OCI-LY1 (cell line): ENCODE measurements at regions not wholly inside any gene's neighbourhood (a gene's known extent, or its start where the extent isn't known, plus 50 kb on each side); places are given as distances from the start of the nearest gene placed in this dataset.

ENCODE experiments used
- H2AFZ ChIP-seq: fragments of 200-600 bp; sonication (generic), shearing (Covaris generic); 2 replicates; pipeline ENCODE4 v1.6.0; 2014; ENCODE audit warnings: antibody characterized with exemption, mild to moderate bottlenecking, low read length
- H3F3A ChIP-seq: fragments of 200-600 bp; sonication (generic), shearing (Covaris generic); 2 replicates; pipeline ENCODE4 v1.6.0; 2014; ENCODE audit warnings: mild to moderate bottlenecking, antibody characterized with exemption, low read length, moderate library complexity; ENCODE audit not compliant: insufficient read depth
- H3K27ac ChIP-seq: fragments of 200-600 bp; sonication (generic); 2 replicates; pipeline ENCODE4 v1.5.1; 2014; ENCODE audit warnings: low read length, mixed run types, mild to moderate bottlenecking, low read depth; ENCODE audit not compliant: poor library complexity, severe bottlenecking
- H3K27me3 ChIP-seq: fragments of 200-600 bp; sonication (generic); 2 replicates; pipeline ENCODE4 v1.6.0; 2014; ENCODE audit warnings: antibody characterized with exemption, mild to moderate bottlenecking, low read length, moderate library complexity; ENCODE audit not compliant: insufficient read depth
- H3K36me3 ChIP-seq: fragments of 200-600 bp; sonication (generic); 2 replicates; pipeline ENCODE4 v1.6.1; 2014; ENCODE audit warnings: mild to moderate bottlenecking, antibody characterized with exemption, low read length, moderate library complexity, mixed read lengths; ENCODE audit not compliant: insufficient read depth
- H3K4me1 ChIP-seq: fragments of 200-600 bp; sonication (generic); 2 replicates; pipeline ENCODE4 v1.5.1; 2014; ENCODE audit warnings: mild to moderate bottlenecking, low read length, moderate library complexity; ENCODE audit not compliant: insufficient read depth, severe bottlenecking
- H3K4me2 ChIP-seq: fragments of 200-600 bp; sonication (generic), shearing (Covaris generic); 2 replicates; pipeline ENCODE4 v1.6.1; 2014; ENCODE audit warnings: low read length
- H3K4me3 ChIP-seq: fragments of 200-600 bp; sonication (generic); 2 replicates; pipeline ENCODE4 v1.5.1; 2014; ENCODE audit warnings: low read length, low read depth, mild to moderate bottlenecking, mixed read lengths; ENCODE audit not compliant: poor library complexity, severe bottlenecking
- H3K79me2 ChIP-seq: fragments of 200-600 bp; shearing (Covaris generic); 2 replicates; pipeline ENCODE4 v1.6.1; 2016; ENCODE audit warnings: mixed run types, low read length, mixed read lengths; ENCODE audit not compliant: insufficient read depth
- H3K9ac ChIP-seq: fragments of 200-600 bp; sonication (generic), shearing (Covaris generic); 2 replicates; pipeline ENCODE4 v1.6.1; 2014; ENCODE audit warnings: mild to moderate bottlenecking, low read length, mixed read lengths
- H3K9me2 ChIP-seq: fragments of 200-600 bp; sonication (generic), shearing (Covaris generic); 2 replicates; pipeline ENCODE4 v1.6.1; 2014; ENCODE audit warnings: low read depth, mild to moderate bottlenecking, low read length, mixed read lengths
- H3K9me3 ChIP-seq: fragments of 200-600 bp; shearing (Covaris generic); 2 replicates; pipeline ENCODE4 v1.6.1; 2014; ENCODE audit warnings: low read length, mixed read lengths
- H4K20me1 ChIP-seq: fragments of 200-600 bp; sonication (generic), shearing (Covaris generic); 2 replicates; pipeline ENCODE4 v1.6.0; 2016; ENCODE audit warnings: mild to moderate bottlenecking, low read length; ENCODE audit not compliant: insufficient read depth
- EZH2 ChIP-seq: fragments of 200-600 bp; sonication (generic), shearing (Covaris generic); IDR thresholded peaks from 2 replicates; pipeline ENCODE4 v1.8.0; 2017; ENCODE audit warnings: borderline replicate concordance, mixed run types, mild to moderate bottlenecking, antibody characterized with exemption, low read length, moderate library complexity, mixed read lengths
- TF ChIP-seq, protein P1 (sequence below): fragments of 200-600 bp; sonication (generic), shearing (Covaris generic); IDR thresholded peaks from 2 replicates; pipeline ENCODE4 v1.5.1; 2017; ENCODE audit warnings: mild to moderate bottlenecking, antibody characterized with exemption, low read length, moderate library complexity, mixed read lengths

DNA sequence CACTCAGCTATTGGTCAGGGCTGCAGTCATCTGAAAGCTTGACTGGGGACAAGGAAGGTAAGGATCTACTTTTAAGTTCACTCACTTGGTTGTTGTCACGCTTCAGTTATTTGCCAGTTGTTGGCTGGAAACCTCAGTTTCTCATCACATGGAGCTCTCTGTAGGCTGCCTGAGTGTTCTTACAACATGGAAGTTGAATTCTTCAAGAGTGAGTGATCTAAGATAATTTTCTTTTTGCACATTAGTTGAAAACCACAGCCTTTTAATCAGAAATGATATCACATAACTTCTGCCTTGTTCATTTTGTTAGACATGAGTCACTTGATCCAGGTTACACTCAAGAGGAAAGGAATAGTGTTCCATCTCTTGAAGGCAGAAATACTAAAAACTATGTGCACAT is 552.7 kb downstream of the RAPGEF2 start:
- TF ChIP-seq EZH2, result no peak
- TF ChIP-seq, protein P1, sequence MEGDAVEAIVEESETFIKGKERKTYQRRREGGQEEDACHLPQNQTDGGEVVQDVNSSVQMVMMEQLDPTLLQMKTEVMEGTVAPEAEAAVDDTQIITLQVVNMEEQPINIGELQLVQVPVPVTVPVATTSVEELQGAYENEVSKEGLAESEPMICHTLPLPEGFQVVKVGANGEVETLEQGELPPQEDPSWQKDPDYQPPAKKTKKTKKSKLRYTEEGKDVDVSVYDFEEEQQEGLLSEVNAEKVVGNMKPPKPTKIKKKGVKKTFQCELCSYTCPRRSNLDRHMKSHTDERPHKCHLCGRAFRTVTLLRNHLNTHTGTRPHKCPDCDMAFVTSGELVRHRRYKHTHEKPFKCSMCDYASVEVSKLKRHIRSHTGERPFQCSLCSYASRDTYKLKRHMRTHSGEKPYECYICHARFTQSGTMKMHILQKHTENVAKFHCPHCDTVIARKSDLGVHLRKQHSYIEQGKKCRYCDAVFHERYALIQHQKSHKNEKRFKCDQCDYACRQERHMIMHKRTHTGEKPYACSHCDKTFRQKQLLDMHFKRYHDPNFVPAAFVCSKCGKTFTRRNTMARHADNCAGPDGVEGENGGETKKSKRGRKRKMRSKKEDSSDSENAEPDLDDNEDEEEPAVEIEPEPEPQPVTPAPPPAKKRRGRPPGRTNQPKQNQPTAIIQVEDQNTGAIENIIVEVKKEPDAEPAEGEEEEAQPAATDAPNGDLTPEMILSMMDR, result no peak
- Histone ChIP-seq H3K27me3 (no peaks in the 10 kb centered on the region), H3K9ac (no peak overlapping the region), H3K4me2 (no peak overlapping the region), H2AFZ (no peak overlapping the region), H3K9me2 (no peaks in the 10 kb centered on the region), H3F3A (no peaks in the 10 kb centered on the region), H3K27ac (no peak overlapping the region), H3K4me3 (no peak overlapping the region), H4K20me1 (no peaks in the 10 kb centered on the region), H3K79me2 (no peaks in the 10 kb centered on the region), H3K9me3 (no peaks in the 10 kb centered on the region), H3K4me1 (no peaks in the 10 kb centered on the region), H3K36me3 (no peaks in the 10 kb centered on the region)

DNA sequence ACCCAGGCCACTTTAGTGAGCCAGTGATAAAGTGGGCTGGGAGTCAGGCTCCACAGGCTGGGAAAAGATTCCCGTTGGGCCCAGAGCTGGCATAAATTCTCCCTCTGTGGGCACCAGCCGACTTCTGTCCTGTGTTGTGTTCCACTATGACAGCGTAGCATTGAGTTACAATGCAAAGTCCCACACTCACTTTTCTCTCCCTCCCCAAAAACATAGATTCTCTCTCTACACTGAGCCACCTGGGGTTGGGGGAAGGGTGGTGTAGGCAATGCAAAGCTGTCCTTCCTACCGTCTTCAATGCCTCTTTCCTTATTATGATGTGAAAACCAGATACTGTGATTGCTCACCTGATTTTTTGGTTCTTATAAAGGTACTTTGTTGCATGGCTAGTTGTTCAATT is 566.2 kb downstream of the RAPGEF2 start:
- H3K4me1 ChIP-seq, result no peaks in the 10 kb centered on the region
- no peaks in the 10 kb centered on the region for H3K79me2 ChIP-seq
- H3F3A ChIP-seq, result no peaks in the 10 kb centered on the region
- no peak overlapping the region for H3K4me2 ChIP-seq
- no peak overlapping the region for H3K4me3 ChIP-seq
- no peak overlapping the region for H3K9ac ChIP-seq
- no peaks in the 10 kb centered on the region for H3K36me3 ChIP-seq
- H3K27me3 ChIP-seq, result no peaks in the 10 kb centered on the region
- no peak overlapping the region for H2AFZ ChIP-seq
- no peaks in the 10 kb centered on the region for H4K20me1 ChIP-seq
- H3K9me3 ChIP-seq, result no peaks in the 10 kb centered on the region
- TF ChIP-seq, protein P1, result no peak
- no peak for TF ChIP-seq EZH2
- no peak overlapping the region for H3K27ac ChIP-seq
- no peaks in the 10 kb centered on the region for H3K9me2 ChIP-seq

- H3K9me2 ChIP-seq, result no peaks in the 10 kb centered on the region
- H3F3A ChIP-seq, result no peaks in the 10 kb centered on the region
- no peak overlapping the region for H3K9ac ChIP-seq
- no peaks in the 10 kb centered on the region for H3K36me3 ChIP-seq
- no peaks in the 10 kb centered on the region for H3K79me2 ChIP-seq
- no peaks in the 10 kb centered on the region for H3K9me3 ChIP-seq
- no peak overlapping the region for H3K4me3 ChIP-seq
- H3K27me3 ChIP-seq, result no peaks in the 10 kb centered on the region
- TF ChIP-seq EZH2, result no peak
- TF ChIP-seq, protein P1, result no peak
- no peak overlapping the region for H3K4me2 ChIP-seq
- H3K4me1 ChIP-seq, result no peaks in the 10 kb centered on the region
- H3K27ac ChIP-seq, result no peak overlapping the region
- no peak overlapping the region for H2AFZ ChIP-seq
- H4K20me1 ChIP-seq, result no peaks in the 10 kb centered on the region
Observed at GRCh38 chr4:159673221-159673620, 570.3 kb downstream of the RAPGEF2 start.
